GM23338 (cell line): ENCODE measurements at regions not wholly inside any gene's neighbourhood (a gene's known extent, or its start where the extent isn't known, plus 50 kb on each side); places are given as distances from the start of the nearest gene placed in this dataset.

Experiments used
- ATAC-seq: fragments of 200-7000 bp; cut with Tn5 transposase; 3 replicates; pipeline ENCODE4 v1.9.1; 2020
- DNase-seq: peaks from one replicate; pipeline ENCODE4 v3.0.0-alpha.2; 2015; ENCODE audit warnings: low spot score
- H2AFZ ChIP-seq: fragments of 200-600 bp; sonication (generic); 2 replicates; pipeline ENCODE4 v1.8.0; 2016; ENCODE audit warnings: antibody characterized with exemption, mild to moderate bottlenecking, moderate library complexity
- H3F3A ChIP-seq: fragments of 200-600 bp; sonication (generic); replicated peaks from 2 replicates; pipeline ENCODE4 v1.8.0; 2017; ENCODE audit warnings: antibody characterized with exemption, mixed run types, low read depth
- H3K27ac ChIP-seq: fragments of 200-600 bp; sonication (generic); 2 replicates; pipeline ENCODE4 v1.6.1; 2016; ENCODE audit warnings: low read depth
- H3K27me3 ChIP-seq: fragments of 200-600 bp; sonication (generic); 2 replicates; pipeline ENCODE4 v1.8.0; 2016; ENCODE audit warnings: mild to moderate bottlenecking, mixed run types, moderate library complexity; ENCODE audit not compliant: insufficient read depth
- H3K36me3 ChIP-seq: fragments of 200-600 bp; sonication (generic); 2 replicates; pipeline ENCODE4 v1.8.0; 2016; ENCODE audit warnings: mild to moderate bottlenecking; ENCODE audit not compliant: insufficient read depth
- H3K4me1 ChIP-seq: fragments of 200-600 bp; sonication (generic); 2 replicates; pipeline ENCODE4 v1.8.0; 2016; ENCODE audit warnings: mild to moderate bottlenecking, moderate library complexity; ENCODE audit not compliant: insufficient read depth
- H3K4me2 ChIP-seq: fragments of 200-600 bp; sonication (generic); 2 replicates; pipeline ENCODE4 v1.7.1; 2017; ENCODE audit warnings: mixed run types
- H3K4me3 ChIP-seq: fragments of 200-600 bp; sonication (generic); 2 replicates; pipeline ENCODE4 v1.6.1; 2016; ENCODE audit warnings: mixed run types
- H3K79me2 ChIP-seq: fragments of 200-600 bp; sonication (generic); replicated peaks from 2 replicates; pipeline ENCODE4 v1.8.0; 2017; ENCODE audit warnings: mild to moderate bottlenecking; ENCODE audit not compliant: insufficient read depth
- H3K9me2 ChIP-seq: fragments of 200-600 bp; sonication (generic); 2 replicates; pipeline ENCODE4 v1.8.0; 2017; ENCODE audit not compliant: insufficient read depth
- H4K20me1 ChIP-seq: fragments of 200-600 bp; sonication (generic); replicated peaks from 2 replicates; pipeline ENCODE4 v1.8.0; 2017; ENCODE audit warnings: mild to moderate bottlenecking; ENCODE audit not compliant: insufficient read depth
- H3K27ac Mint-ChIP-seq: 2 replicates; pipeline ENCODE4 v1.8.0; 2020; ENCODE audit warnings: inconsistent platforms, mild to moderate bottlenecking, moderate library complexity, mixed read lengths
- H3K27me3 Mint-ChIP-seq: 3 replicates; pipeline ENCODE4 v1.8.0; 2022; ENCODE audit warnings: low read depth, mild to moderate bottlenecking, moderate library complexity, mixed read lengths, inconsistent platforms; ENCODE audit not compliant: insufficient read depth, poor library complexity
- H3K36me3 Mint-ChIP-seq: 3 replicates; pipeline ENCODE4 v1.8.0; 2021; ENCODE audit warnings: low read depth, mild to moderate bottlenecking, inconsistent platforms, moderate library complexity, mixed read lengths
- H3K4me1 Mint-ChIP-seq: 3 replicates; pipeline ENCODE4 v1.8.0; 2020; ENCODE audit warnings: mild to moderate bottlenecking, inconsistent platforms, mixed read lengths
- H3K4me3 Mint-ChIP-seq: 3 replicates; pipeline ENCODE4 v1.8.0; 2021; ENCODE audit warnings: moderate library complexity, mild to moderate bottlenecking, inconsistent platforms, mixed read lengths
- H3K9me3 Mint-ChIP-seq: 3 replicates; pipeline ENCODE4 v1.8.0; 2020; ENCODE audit warnings: moderate library complexity, mild to moderate bottlenecking, inconsistent platforms, mixed read lengths
- CREB1 ChIP-seq: fragments of 250-450 bp; sonication (Bioruptor Pico); IDR thresholded peaks from 2 replicates; pipeline ENCODE4 v1.5.0; 2020; ENCODE audit warnings: low read depth, mild to moderate bottlenecking, moderate library complexity
- CTCF ChIP-seq, 2 experiments: fragments of 200-600 bp in 1 of 2; sonication (generic) in 1 of 2; conservative IDR thresholded peaks; 2 replicates each; pipeline versions ENCODE4 v1.5.1 to v1.6.1; 2016 to 2017; ENCODE audit warnings: antibody characterized with exemption in 2 of 2, low read depth in 2 of 2, mild to moderate bottlenecking in 2 of 2, moderate library complexity in 1 of 2
- ETS1 ChIP-seq: IDR thresholded peaks from 2 replicates; pipeline ENCODE4 v1.6.1; 2016; ENCODE audit warnings: antibody characterized with exemption
- EZH2 ChIP-seq: fragments of 200-600 bp; sonication (generic); IDR thresholded peaks from one replicate; pipeline ENCODE4 v1.8.0; 2017; ENCODE audit warnings: antibody characterized with exemption, mild to moderate bottlenecking, low read depth; ENCODE audit not compliant: unreplicated experiment
- EZH2phosphoT487 ChIP-seq: fragments of 200-600 bp; sonication (generic); IDR thresholded peaks from one replicate; pipeline ENCODE4 v1.8.1; 2018; ENCODE audit warnings: antibody characterized with exemption; ENCODE audit not compliant: unreplicated experiment
- JUNB ChIP-seq: IDR thresholded peaks from one replicate; pipeline ENCODE4 v1.6.1; 2016; ENCODE audit warnings: antibody characterized with exemption; ENCODE audit not compliant: unreplicated experiment
- NANOG ChIP-seq: IDR thresholded peaks from 2 replicates; pipeline ENCODE4 v1.6.1; 2016; ENCODE audit warnings: antibody characterized with exemption, borderline replicate concordance
- POLR2AphosphoS5 ChIP-seq: IDR thresholded peaks from 2 replicates; pipeline ENCODE4 v1.6.1; 2016; ENCODE audit warnings: antibody characterized with exemption, low read depth
- REST ChIP-seq: IDR thresholded peaks from one replicate; pipeline ENCODE4 v1.6.1; 2018; ENCODE audit warnings: antibody characterized with exemption; ENCODE audit not compliant: unreplicated experiment
- STAT1 ChIP-seq: IDR thresholded peaks from one replicate; pipeline ENCODE4 v1.6.1; 2016; ENCODE audit warnings: antibody characterized with exemption; ENCODE audit not compliant: unreplicated experiment
- ZNF114 ChIP-seq: fragments of 250-450 bp; sonication (Bioruptor Pico); IDR thresholded peaks from 2 replicates; pipeline ENCODE4 v1.5.0; 2020; ENCODE audit warnings: mild to moderate bottlenecking, moderate library complexity

GRCh38 chr12:131250951-131251315, 297.2 kb downstream of the ADGRD1 start (continued):
- TF ChIP-seq CTCF (conservative IDR thresholded peaks at IDR 0.05; ENCODE audit: low read depth in 2 of 2) (no peak), EZH2 (no peak), POLR2AphosphoS5 (no peak), REST (no peak), JUNB (no peak)

- Mint-ChIP-seq H3K27ac (no peak overlapping the region), H3K36me3 (no peaks in the 10 kb centered on the region; the same call in 2 of the 3 replicates), H3K27me3 (peaks cover 13% of the 10 kb centered on the region), H3K4me1 (0 out of 3 replicates have a peak, but pooled peaks cover 2% of the 10 kb centered on the region), H3K9me3 (peaks cover 22% of the 10 kb centered on the region), H3K4me3 (no peak overlapping the region)
- no peak for DNase-seq
- Histone ChIP-seq H2AFZ (no peak overlapping the region), H3K79me2 (no peaks in the 10 kb centered on the region), H3K27ac (no peak overlapping the region), H3K4me3 (no peak overlapping the region), H3K36me3 (no peaks in the 10 kb centered on the region), H3K4me1 (no peaks in the 10 kb centered on the region), H3K4me2 (no peak overlapping the region), H3K9me2 (no peaks in the 10 kb centered on the region), H3F3A (no peaks in the 10 kb centered on the region), H3K27me3 (no peaks in the 10 kb centered on the region), H4K20me1 (no peaks in the 10 kb centered on the region)
- ATAC-seq: no peak
- TF ChIP-seq ETS1 (no peak), STAT1 (no peak), CTCF (conservative IDR thresholded peaks at IDR 0.05; ENCODE audit: low read depth in 2 of 2) (no peak), ZNF114 (CRISPR knock-in tag) (no peak), POLR2AphosphoS5 (no peak), EZH2phosphoT487 (no peak), CREB1 (CRISPR knock-in tag) (no peak), JUNB (no peak), NANOG (no peak)
Measured at GRCh38 chr12:131251336-131252101, 297.8 kb downstream of the ADGRD1 start.
